WI38 (cell line): ENCODE measurements at regions not wholly inside any gene's neighbourhood (a gene's known extent, or its start where the extent isn't known, plus 50 kb on each side); places are given as distances from the start of the nearest gene placed in this dataset.

Experiments
- H3K4me3 ChIP-seq: 2 replicates; pipeline ENCODE4 v1.5.1; 2011; ENCODE audit warnings: low read depth, mild to moderate bottlenecking, control low read depth, low read length
- CTCF ChIP-seq: IDR thresholded peaks from 2 replicates; pipeline ENCODE4 v1.5.1; 2012; ENCODE audit warnings: low read depth, mild to moderate bottlenecking, control low read depth, low read length

GRCh38 chr2:6448893-6449292 lies 416.8 kb downstream of the CMPK2 start:
- TF ChIP-seq CTCF = no peak
- no peak overlapping the region for H3K4me3 ChIP-seq

DNA sequence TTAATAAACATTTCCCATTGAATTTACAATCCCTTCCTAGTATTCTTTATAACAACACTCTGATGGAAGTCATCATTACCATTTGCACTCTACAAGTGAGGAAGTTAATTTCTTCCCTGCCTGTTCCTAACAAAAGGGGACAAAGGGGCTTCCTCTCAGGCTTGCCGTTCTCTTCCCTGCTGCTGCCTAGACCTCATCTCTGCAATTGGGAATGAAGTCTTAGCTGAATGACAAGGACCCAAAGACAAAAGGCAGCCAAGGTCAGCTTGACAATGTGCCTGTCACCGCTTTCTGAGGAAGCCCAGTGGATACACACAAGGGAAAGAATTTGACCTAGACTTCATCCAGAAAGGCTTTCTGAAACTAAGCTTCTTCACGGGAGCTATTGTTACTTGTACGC lies 416.4 kb downstream of the CMPK2 start:
- TF ChIP-seq CTCF = no peak
- H3K4me3 ChIP-seq = no peak overlapping the region

GRCh38 chr2:6452702-6453481 lies 412.8 kb downstream of the CMPK2 start:
- peak; percentile 18; the same call in 1 of the 2 replicates for TF ChIP-seq CTCF
- H3K4me3 ChIP-seq = no peak overlapping the region

- no peak for TF ChIP-seq CTCF
Measured at GRCh38 chr2:6454286-6454990, 411.3 kb downstream of the CMPK2 start.

GRCh38 chr2:6459138-6459537 lies 406.6 kb downstream of the CMPK2 start:
- no peak overlapping the region for H3K4me3 ChIP-seq
- no peak for TF ChIP-seq CTCF

More at GRCh38 chr2:6454286-6454990, 411.3 kb downstream of the CMPK2 start:
- H3K4me3 ChIP-seq = no peak overlapping the region

DNA sequence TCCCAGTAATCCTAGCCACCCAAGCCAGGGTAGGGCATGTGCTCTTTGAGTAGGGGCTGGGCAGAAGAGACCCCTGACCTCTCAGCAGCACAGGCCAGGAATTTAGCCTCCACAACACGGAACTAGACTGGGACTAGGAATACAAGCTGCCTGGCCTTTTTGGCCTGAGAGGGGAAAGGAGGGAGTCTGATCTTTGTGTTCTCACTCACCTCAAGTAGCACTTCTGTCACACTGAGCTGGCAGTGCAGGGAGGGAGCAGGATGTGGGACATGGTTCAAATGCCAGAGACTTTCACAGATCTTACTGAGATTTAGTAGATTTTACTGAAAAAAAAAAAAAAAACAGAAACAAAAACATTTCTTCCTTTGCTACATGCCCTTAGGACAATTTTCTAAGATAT lies 395.2 kb downstream of the CMPK2 start:
- H3K4me3 ChIP-seq = no peak overlapping the region
- no peak for TF ChIP-seq CTCF

DNA sequence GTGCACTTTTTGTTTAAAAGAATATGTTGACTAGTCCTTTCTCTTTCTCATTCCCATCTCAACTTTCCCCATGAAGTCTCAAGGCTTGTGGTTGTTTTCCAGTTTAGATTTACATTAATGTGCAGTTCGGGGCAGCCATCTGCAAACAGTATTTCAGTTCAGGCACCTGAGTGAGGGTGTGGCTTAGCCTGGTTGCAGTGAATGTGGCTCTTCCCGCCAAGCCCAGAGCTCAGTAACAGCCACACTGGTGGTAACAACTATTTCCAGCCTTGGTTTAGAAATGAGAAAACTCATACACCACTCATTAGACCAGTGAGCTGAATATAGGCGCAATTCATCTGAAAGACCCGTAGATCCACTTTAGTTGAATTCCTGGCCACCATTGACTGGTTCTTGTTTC lies 394.3 kb downstream of the CMPK2 start:
- no peak overlapping the region for H3K4me3 ChIP-seq
- TF ChIP-seq CTCF = no peak
